ENCODE measurements at regions not wholly inside any gene's neighbourhood (a gene's known extent, or its start where the extent isn't known, plus 50 kb on each side); places are given as distances from the start of the nearest gene placed in this dataset.

DNA sequence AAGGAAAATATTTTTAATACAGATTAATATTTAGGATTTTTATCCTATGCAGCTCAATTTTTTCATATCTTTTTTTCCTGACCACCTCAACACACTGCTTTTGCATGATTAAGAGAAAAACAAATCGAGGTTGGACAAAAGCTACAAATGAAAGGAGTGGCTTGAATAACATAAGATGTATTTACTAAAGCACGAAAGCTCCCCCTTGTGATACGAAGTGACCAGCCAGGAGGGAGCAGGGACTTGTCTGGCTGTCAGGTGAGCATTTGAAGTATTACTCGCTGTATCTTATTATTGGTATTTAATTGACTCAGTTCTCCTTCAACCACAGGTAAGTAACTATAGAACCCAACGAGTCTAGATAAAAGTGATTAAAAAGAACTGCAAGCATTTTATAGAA, 265.2 kb upstream of the PHF14 start:
- TF ChIP-seq, protein P1, sequence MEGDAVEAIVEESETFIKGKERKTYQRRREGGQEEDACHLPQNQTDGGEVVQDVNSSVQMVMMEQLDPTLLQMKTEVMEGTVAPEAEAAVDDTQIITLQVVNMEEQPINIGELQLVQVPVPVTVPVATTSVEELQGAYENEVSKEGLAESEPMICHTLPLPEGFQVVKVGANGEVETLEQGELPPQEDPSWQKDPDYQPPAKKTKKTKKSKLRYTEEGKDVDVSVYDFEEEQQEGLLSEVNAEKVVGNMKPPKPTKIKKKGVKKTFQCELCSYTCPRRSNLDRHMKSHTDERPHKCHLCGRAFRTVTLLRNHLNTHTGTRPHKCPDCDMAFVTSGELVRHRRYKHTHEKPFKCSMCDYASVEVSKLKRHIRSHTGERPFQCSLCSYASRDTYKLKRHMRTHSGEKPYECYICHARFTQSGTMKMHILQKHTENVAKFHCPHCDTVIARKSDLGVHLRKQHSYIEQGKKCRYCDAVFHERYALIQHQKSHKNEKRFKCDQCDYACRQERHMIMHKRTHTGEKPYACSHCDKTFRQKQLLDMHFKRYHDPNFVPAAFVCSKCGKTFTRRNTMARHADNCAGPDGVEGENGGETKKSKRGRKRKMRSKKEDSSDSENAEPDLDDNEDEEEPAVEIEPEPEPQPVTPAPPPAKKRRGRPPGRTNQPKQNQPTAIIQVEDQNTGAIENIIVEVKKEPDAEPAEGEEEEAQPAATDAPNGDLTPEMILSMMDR (IDR thresholded peaks at IDR 0.05), result no peak

DNA sequence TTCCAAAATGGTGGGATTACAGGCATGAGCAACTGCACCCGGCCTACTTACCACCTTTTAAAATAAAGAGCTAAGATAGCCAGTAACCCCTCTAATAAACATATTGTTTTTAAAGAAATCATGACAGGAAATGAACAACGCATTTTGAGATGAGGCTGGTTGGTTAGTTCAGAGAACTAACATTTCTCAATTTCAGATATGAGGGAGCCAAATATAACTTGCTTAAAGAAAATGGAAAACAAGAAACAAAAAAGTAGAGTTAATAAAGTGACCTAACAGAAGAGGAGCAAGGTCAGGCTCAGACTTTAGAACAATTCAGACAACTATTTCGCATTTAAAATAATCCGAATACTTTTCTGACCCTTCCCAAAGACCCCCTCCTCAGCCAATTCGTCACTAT, 254.9 kb upstream of the PHF14 start:
- Histone ChIP-seq H2AFZ (no peak overlapping the region), H3K4me1 (no peaks in the 10 kb centered on the region), H3K9ac (no peak overlapping the region), H3K36me3 (ENCODE audit: control insufficient read depth, insufficient read depth, low read length) (no peaks in the 10 kb centered on the region), H3K27me3 (ENCODE audit: control insufficient read depth, insufficient read depth, low read length) (no peaks in the 10 kb centered on the region), H3K27ac (no peak overlapping the region), H3K79me2 (no peaks in the 10 kb centered on the region), H3K4me3 (ENCODE audit: low read depth, low read length) (no peak overlapping the region), H3K9me3 (ENCODE audit: control insufficient read depth, low read length) (no peaks in the 10 kb centered on the region), H3K4me2 (ENCODE audit: low read length) (no peak overlapping the region)
- TF ChIP-seq, protein P1 (IDR thresholded peaks at IDR 0.05), result no peak

More for the DNA sequence above, 265.2 kb upstream of the PHF14 start:
- Histone ChIP-seq H3K79me2 (no peaks in the 10 kb centered on the region), H3K4me2 (ENCODE audit: low read length) (no peak overlapping the region), H3K27me3 (ENCODE audit: control insufficient read depth, insufficient read depth, low read length) (no peaks in the 10 kb centered on the region), H3K27ac (no peak overlapping the region), H2AFZ (no peak overlapping the region), H3K36me3 (ENCODE audit: control insufficient read depth, insufficient read depth, low read length) (no peaks in the 10 kb centered on the region), H3K9ac (no peak overlapping the region), H3K9me3 (ENCODE audit: control insufficient read depth, low read length) (no peaks in the 10 kb centered on the region), H3K4me1 (no peaks in the 10 kb centered on the region), H3K4me3 (ENCODE audit: low read depth, low read length) (no peak overlapping the region)

DNA sequence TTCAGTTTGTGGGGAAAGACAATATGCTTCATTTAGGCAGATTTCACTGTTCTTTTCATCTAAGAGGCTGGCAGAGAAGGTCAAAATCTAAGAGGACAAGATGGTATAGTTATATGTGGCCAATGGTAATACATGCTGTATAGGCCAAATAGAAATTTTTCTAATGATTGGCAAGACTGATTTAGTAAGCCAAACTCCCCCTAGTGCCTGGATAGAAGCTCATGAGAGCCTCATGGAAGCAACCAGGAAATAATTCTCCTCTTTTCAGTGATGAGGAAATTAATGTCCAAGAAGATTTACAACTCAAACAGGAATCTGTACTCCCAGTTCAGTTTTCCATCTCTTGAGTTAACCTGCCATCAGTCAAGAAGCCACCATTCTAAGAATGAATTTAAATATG, 253.6 kb upstream of the PHF14 start:
- TF ChIP-seq, protein P1 (IDR thresholded peaks at IDR 0.05), result no peak
- Histone ChIP-seq H3K4me1 (no peaks in the 10 kb centered on the region), H3K27ac (no peak overlapping the region), H2AFZ (no peak overlapping the region), H3K4me2 (ENCODE audit: low read length) (no peak overlapping the region), H3K27me3 (ENCODE audit: control insufficient read depth, insufficient read depth, low read length) (no peaks in the 10 kb centered on the region), H3K4me3 (ENCODE audit: low read depth, low read length) (no peak overlapping the region), H3K79me2 (no peaks in the 10 kb centered on the region), H3K9me3 (ENCODE audit: control insufficient read depth, low read length) (no peaks in the 10 kb centered on the region), H3K9ac (no peak overlapping the region), H3K36me3 (ENCODE audit: control insufficient read depth, insufficient read depth, low read length) (no peaks in the 10 kb centered on the region)

DNA sequence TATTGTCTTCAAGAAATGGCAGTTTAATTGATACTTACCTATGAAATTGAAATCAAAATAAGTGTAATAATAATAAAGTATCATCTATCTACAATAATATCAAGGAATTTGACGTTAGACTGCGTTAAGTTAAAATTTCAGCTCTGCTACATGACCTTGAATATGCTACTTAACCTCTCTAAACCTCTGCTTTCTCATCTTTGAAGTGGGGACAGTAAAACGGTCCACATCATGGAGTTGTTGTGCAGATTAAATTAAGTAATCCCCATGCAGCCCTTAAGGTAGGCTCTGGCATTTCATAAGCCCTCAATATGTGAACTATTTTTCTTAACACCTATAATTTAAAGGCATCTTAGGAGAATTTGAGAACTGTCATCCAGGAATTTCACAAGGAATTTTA, 252.4 kb upstream of the PHF14 start:
- no peak overlapping the region for H3K27ac ChIP-seq
- H3K4me2 ChIP-seq (ENCODE audit: low read length), result no peak overlapping the region
- no peaks in the 10 kb centered on the region for H3K27me3 ChIP-seq (ENCODE audit: control insufficient read depth, insufficient read depth, low read length)
- H3K4me1 ChIP-seq, result no peaks in the 10 kb centered on the region
- H3K9ac ChIP-seq, result no peak overlapping the region
- H3K4me3 ChIP-seq (ENCODE audit: low read depth, low read length), result no peak overlapping the region
- TF ChIP-seq, protein P1 (IDR thresholded peaks at IDR 0.05), result no peak
- no peak overlapping the region for H2AFZ ChIP-seq
- H3K36me3 ChIP-seq (ENCODE audit: control insufficient read depth, insufficient read depth, low read length), result no peaks in the 10 kb centered on the region
- no peaks in the 10 kb centered on the region for H3K79me2 ChIP-seq
- H3K9me3 ChIP-seq (ENCODE audit: control insufficient read depth, low read length), result no peaks in the 10 kb centered on the region

DNA sequence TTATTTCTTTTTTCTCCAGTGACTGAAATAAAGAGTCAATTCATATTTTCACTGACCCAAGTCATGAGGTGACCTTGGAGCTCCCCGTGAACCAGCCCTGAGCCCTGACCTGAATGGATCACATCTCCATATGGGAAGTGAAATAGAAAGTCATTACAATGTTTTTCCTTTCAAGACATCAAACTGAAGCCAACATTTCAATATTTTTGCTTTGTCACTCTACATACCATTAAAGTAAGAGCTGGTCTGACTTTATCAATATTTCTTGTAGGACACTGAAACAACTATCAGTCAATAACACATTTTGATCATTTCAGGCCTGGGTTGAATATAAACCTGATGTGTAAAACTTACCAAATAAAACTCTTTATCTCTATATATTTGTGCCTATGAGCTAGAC, 249.8 kb upstream of the PHF14 start:
- H2AFZ ChIP-seq, result no peak overlapping the region
- no peaks in the 10 kb centered on the region for H3K36me3 ChIP-seq (ENCODE audit: control insufficient read depth, insufficient read depth, low read length)
- H3K9ac ChIP-seq, result no peak overlapping the region
- H3K27ac ChIP-seq, result no peak overlapping the region
- no peaks in the 10 kb centered on the region for H3K9me3 ChIP-seq (ENCODE audit: control insufficient read depth, low read length)
- H3K27me3 ChIP-seq (ENCODE audit: control insufficient read depth, insufficient read depth, low read length), result no peaks in the 10 kb centered on the region
- no peaks in the 10 kb centered on the region for H3K79me2 ChIP-seq
- H3K4me1 ChIP-seq, result no peaks in the 10 kb centered on the region
- no peak overlapping the region for H3K4me2 ChIP-seq (ENCODE audit: low read length)
- no peak overlapping the region for H3K4me3 ChIP-seq (ENCODE audit: low read depth, low read length)
- TF ChIP-seq, protein P1 (IDR thresholded peaks at IDR 0.05), result no peak

Data from parathyroid adenoma (tissue), 2 donors.